HG02642 (cell line): ENCODE measurements at regions not wholly inside any gene's neighbourhood (a gene's known extent, or its start where the extent isn't known, plus 50 kb on each side); places are given as distances from the start of the nearest gene placed in this dataset.
"Not testable (repeated sequence)": the region's sequence is repeated elsewhere in the genome, so short reads cannot be mapped to it uniquely, and the experiment has no call there.

Experiments
- ATAC-seq: cut with Tn5 transposase; IDR thresholded peaks from one replicate; pipeline ENCODE4 v1.9.1; 2021; ENCODE audit warnings: mild to moderate bottlenecking; ENCODE audit not compliant: unreplicated experiment, poor library complexity

DNA sequence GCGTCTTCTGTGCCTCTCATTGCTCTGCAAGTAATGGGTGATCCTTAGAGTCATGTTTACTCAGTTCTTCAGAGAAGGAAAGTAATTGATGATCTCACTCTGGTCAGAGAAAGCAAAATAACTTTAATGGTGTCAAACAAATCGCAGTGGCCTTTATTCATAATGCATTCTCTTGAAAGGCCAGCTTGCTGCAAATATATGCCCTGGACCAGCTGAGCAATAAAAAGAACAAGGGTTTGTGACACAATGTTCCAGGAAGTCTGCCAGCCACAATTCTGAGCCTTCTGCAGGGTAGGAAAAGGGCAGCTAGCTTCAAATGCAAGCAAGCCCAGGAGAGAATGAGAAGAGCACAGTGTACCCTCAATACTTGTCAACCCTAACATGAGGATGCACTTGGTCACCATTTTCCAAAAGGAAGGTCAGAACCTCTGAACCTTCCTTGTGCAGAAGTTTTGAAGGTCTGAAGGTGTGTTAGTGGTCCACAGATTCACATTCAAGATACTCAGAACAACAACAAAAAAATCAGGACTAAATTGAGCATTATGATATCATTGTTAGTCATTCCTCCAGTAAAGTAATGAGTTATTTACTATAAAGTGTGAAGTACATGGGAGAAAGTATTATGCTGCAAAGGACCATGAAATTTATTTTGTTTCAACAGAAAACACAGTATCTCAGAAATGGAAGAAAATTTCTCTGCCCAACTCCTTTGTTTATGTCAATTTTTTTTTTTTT is 355.6 kb downstream of the PAX3 start:
- no peak for ATAC-seq

- ATAC-seq, result no peak
Measured at GRCh38 chr2:221931251-221931991, 359.3 kb upstream of the EPHA4 start.

- ATAC-seq, result no peak
Measured at GRCh38 chr2:221929259-221929658, 357.2 kb upstream of the EPHA4 start.

GRCh38 chr2:221926327-221926726 is 354.2 kb upstream of the EPHA4 start:
- ATAC-seq, result no peak

DNA sequence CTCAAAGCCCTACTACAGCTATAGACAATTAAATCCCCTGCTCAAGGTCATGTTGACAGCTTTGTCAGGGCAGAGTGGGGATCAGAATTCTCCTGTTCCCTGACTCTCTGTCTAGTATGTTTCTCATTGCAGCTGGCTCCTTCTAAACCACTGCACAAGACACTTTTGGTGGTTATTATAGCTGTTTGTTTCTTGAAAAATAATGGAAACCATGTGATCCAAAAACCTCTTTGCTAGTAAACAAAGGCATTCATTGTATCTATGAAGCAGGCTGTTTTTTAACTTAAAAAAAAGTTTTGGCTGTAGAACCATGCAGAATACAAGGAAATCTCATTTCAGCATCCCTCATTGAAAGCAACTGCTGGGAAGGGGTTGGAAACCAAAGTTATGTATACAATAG is 352.5 kb upstream of the EPHA4 start:
- no peak for ATAC-seq

GRCh38 chr2:221915926-221916325 is 343.8 kb upstream of the EPHA4 start:
- ATAC-seq, result no peak

- no peak for ATAC-seq
Measured at GRCh38 chr2:221914334-221914880, 342.3 kb upstream of the EPHA4 start.

DNA sequence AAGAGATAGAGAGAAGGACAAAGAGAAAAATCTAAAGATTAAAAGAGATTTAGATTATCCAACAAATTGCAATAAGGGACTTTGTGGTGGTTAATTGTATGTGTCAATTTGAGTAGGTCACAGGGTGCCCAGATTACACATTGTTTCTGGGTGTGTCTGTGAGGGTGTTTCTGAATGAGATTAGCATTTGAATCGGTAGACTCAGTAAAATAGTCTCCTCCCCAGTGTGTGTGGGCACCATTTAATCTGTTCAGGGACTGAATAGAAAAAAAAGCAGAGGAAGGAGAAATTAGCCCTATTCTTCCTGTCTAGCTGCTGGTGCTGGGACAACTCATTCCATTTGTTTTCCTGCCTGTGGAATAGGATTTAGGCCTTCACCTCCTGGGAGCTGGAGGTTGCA is 339.8 kb upstream of the EPHA4 start:
- ATAC-seq, result no peak

DNA sequence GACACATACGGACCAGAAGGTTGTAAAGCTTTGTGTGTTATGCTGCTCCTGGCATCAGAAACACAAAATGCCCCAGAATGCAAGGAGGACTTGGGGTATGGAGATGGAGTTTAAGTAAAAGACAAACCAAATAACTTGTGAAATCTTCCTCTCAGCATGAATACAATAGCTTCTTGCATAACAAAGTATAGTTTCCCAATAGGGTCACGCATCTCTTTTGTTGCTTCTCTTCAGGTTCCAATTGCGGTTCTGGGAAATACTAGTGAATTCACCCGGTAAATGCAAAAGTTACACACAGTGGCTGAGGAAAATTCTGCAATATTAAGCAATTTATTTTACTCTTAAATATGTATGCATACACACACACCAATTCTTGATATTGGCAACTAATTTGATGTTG is 339.2 kb upstream of the EPHA4 start:
- no peak for ATAC-seq

DNA sequence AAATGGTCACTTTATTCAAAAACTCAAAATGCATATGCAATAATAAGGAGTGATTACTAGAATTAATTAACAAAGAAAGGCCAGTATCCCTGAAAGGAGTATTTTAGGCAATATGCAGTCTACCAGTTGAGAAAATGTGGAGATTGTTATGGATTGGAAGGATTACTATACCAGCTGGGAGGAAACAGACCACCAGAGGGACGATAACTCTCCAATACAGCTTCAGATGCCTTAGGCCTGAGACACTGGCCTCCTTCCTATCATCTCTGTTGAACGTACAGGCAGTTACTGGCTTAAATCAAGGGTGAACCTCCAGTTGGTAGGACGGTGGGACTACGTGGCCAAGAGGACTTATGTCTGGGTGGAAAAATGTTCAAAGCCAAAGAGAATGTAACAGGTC is 336.4 kb upstream of the EPHA4 start:
- ATAC-seq, result no peak

DNA sequence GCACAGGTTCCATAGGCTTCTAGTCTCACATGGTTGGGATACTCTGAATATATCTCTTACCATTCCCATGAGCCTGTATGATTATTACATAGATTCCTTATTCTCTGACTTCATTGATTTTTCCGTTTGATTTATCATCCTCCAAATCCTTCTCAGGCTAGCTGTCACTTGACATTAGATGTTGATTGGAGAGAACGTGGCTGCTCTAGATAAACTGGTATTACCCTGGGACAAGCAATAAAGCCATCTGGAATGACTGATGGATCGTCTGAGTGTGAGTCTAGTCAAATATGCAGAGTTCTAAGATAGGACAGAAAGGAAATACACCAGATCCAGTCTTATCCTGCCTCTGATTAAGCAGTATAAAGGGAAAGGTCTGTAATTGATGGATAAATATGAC is 325.6 kb upstream of the EPHA4 start:
- no peak for ATAC-seq

DNA sequence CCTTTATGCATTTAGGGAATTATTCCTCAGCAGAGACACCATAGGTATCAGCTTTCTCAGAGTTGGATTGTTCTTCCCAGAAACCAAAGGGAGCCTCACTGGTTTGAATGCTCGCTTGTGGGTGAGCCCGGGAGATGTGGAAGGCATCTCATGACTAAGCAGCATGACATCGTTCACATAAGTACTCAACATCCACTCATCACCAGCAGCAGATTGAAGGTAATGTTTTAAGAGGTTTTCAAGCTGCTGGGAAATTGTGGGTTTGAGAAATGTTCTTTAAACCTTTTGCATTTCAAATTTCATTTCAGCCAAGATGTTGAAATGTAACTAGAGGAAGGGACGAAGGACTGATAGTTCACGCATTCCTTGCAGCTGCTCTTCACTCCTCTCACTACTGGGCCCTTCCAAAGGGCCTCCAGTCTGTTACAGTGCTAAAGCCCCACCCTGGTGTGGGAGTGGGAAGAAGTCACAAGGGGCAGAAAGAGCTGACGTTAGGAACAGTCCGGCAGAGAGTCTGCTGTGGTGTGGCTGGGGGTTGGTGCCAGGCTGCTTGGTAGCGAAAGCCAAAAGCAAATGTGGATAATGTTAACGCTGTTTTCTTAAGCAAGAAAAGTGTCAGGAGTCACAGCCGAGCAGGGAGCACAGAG is 324.5 kb upstream of the EPHA4 start:
- no peak for ATAC-seq

GRCh38 chr2:221895366-221896121 is 323.4 kb upstream of the EPHA4 start:
- ATAC-seq, result no peak

DNA sequence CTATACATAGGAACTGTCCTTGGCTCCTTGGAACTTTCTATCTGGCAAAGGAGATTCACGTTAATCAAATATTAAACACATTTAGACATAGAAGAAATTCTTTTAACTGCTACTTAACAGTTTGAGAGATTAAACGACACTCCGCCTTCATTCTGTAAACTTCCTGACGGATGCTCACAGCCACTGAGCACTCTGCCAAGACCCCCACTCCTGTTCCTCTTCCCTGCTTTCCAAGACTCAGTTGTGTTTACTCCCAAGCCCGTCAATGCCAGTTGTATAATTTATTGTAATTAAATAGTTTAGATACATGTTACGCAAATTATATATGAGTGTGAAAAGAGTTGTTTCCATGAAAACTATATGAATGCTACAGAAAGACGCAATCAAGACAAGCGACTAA is 321.4 kb upstream of the EPHA4 start:
- ATAC-seq, result no peak

- not testable (repeated sequence) for ATAC-seq
Measured at GRCh38 chr2:221892006-221892405, 319.9 kb upstream of the EPHA4 start.

- no peak for ATAC-seq
Measured at GRCh38 chr2:221883976-221884375, 311.9 kb upstream of the EPHA4 start.

GRCh38 chr2:221876016-221876415 is 303.9 kb upstream of the EPHA4 start:
- ATAC-seq, result no peak

- no peak for ATAC-seq
Measured at GRCh38 chr2:221874444-221874843, 302.3 kb upstream of the EPHA4 start.

DNA sequence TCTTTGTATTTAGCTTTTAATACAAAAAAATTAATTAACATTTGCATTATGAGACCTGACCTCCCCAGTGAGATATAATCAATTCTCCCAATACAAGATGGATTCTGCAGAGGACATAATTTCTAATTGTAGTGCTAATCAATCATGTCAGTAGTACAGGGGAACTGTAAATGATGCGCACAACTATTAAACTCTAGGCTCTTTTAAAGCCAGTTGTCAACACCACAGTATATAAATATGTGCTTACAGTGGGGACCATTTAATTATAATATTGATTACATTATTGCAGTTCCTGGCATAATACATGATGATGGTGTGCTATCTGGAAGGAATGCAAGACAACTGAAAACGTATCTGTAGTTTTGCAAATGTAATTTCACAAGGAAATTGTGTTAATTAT is 285.6 kb upstream of the EPHA4 start:
- ATAC-seq, result no peak

DNA sequence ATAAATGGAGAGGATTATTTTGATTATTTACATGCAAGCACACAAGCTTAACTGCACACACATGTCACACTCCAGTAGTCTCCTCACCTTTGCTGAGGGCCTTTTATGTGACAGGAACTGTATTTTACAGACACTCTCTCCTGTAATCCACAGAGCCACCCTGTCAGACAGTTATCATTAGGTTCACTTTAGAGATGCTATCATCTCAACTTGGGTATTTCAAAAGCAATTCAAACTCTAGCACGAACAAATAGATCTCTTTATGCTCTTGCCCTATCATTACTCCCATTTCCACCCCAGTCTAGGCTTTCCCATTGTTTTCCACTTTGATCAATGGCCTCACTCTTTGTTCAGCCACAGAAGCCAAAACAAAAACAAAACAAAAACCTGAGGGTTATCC is 281.2 kb upstream of the EPHA4 start:
- ATAC-seq, result no peak
